DND-41 (cell line): ENCODE measurements at regions not wholly inside any gene's neighbourhood (a gene's known extent, or its start where the extent isn't known, plus 50 kb on each side); places are given as distances from the start of the nearest gene placed in this dataset.

Experiments used
- ATAC-seq: fragments of 200-7000 bp; cut with Tn5 transposase; 3 replicates; pipeline ENCODE4 v1.9.1; 2021; ENCODE audit warnings: low read depth; ENCODE audit not compliant: insufficient read depth
- DNase-seq: peaks from one replicate; pipeline ENCODE4 v3.0.0-alpha.2; 2020
- H2AFZ ChIP-seq: 2 replicates; pipeline ENCODE4 v1.6.0; 2012; ENCODE audit warnings: low read depth, low read length
- H3K27ac ChIP-seq: 2 replicates; pipeline ENCODE4 v1.5.1; 2012; ENCODE audit warnings: low read length, inconsistent platforms
- H3K27me3 ChIP-seq: fragments of 200-600 bp; sonication (generic); 2 replicates; pipeline ENCODE4 v1.6.0; 2012; ENCODE audit warnings: low read length, mild to moderate bottlenecking, inconsistent platforms; ENCODE audit not compliant: insufficient read depth, poor library complexity
- H3K36me3 ChIP-seq: 2 replicates; pipeline ENCODE4 v1.5.1; 2012; ENCODE audit warnings: low read length, inconsistent platforms; ENCODE audit not compliant: insufficient read depth
- H3K4me1 ChIP-seq: 2 replicates; pipeline ENCODE4 v1.5.1; 2012; ENCODE audit warnings: mild to moderate bottlenecking, low read length; ENCODE audit not compliant: insufficient read depth
- H3K4me2 ChIP-seq: 2 replicates; pipeline ENCODE4 v1.6.0; 2012; ENCODE audit warnings: mild to moderate bottlenecking, moderate library complexity, low read length, inconsistent platforms; ENCODE audit not compliant: insufficient read depth
- H3K4me3 ChIP-seq, 2 experiments: fragments of 200-600 bp in 1 of 2; shearing (Covaris generic) in 1 of 2; 2 replicates each; pipeline ENCODE4 v1.5.1; 2012 to 2016; ENCODE audit warnings: inconsistent platforms in 2 of 2, low read length in 2 of 2, mild to moderate bottlenecking in 2 of 2, low read depth in 1 of 2, moderate library complexity in 1 of 2
- H3K79me2 ChIP-seq: 2 replicates; pipeline ENCODE4 v1.6.0; 2012; ENCODE audit warnings: low read length, inconsistent platforms; ENCODE audit not compliant: insufficient read depth
- H3K9ac ChIP-seq: 2 replicates; pipeline ENCODE4 v1.6.0; 2012; ENCODE audit warnings: low read depth, mild to moderate bottlenecking, inconsistent platforms, low read length, moderate library complexity
- H3K9me3 ChIP-seq: 2 replicates; pipeline ENCODE4 v1.5.1; 2012; ENCODE audit warnings: low read length, moderate library complexity, mild to moderate bottlenecking, inconsistent platforms; ENCODE audit not compliant: insufficient read depth, severe bottlenecking
- H4K20me1 ChIP-seq: 2 replicates; pipeline ENCODE4 v1.6.0; 2012; ENCODE audit warnings: low read length; ENCODE audit not compliant: insufficient read depth
- CTCF ChIP-seq: IDR thresholded peaks from 2 replicates; pipeline ENCODE4 v1.5.1; 2012; ENCODE audit warnings: borderline replicate concordance, low read length, moderate library complexity, mild to moderate bottlenecking; ENCODE audit not compliant: poor library complexity, severe bottlenecking; ENCODE audit errors: extremely low read depth
- EZH2 ChIP-seq: IDR thresholded peaks from 3 replicates; pipeline ENCODE4 v1.6.1; 2012; ENCODE audit warnings: borderline replicate concordance, low read depth, mild to moderate bottlenecking, moderate library complexity, low read length, inconsistent platforms; ENCODE audit not compliant: severe bottlenecking

- no peak for TF ChIP-seq CTCF
- TF ChIP-seq EZH2, result no peak
- Histone ChIP-seq H3K4me3 (no peak overlapping the region), H3K9me3 (no peaks in the 10 kb centered on the region), H2AFZ (no peak overlapping the region), H3K27me3 (no peaks in the 10 kb centered on the region), H3K4me1 (no peaks in the 10 kb centered on the region), H3K4me2 (no peak overlapping the region), H3K36me3 (no peaks in the 10 kb centered on the region), H4K20me1 (no peaks in the 10 kb centered on the region), H3K9ac (no peak overlapping the region), H3K79me2 (no peaks in the 10 kb centered on the region), H3K27ac (no peak overlapping the region)
- DNase-seq (no peak), ATAC-seq (no peak)
Measured at GRCh38 chr7:115474137-115474536, 552.2 kb downstream of the MDFIC start.

GRCh38 chr7:115471891-115472290 lies 550.0 kb downstream of the MDFIC start:
- DNase-seq, result no peak
- Histone ChIP-seq H3K9ac (no peak overlapping the region), H3K36me3 (no peaks in the 10 kb centered on the region), H3K27me3 (no peaks in the 10 kb centered on the region), H3K4me3 (no peak overlapping the region), H3K79me2 (no peaks in the 10 kb centered on the region), H3K4me1 (no peaks in the 10 kb centered on the region), H3K9me3 (no peaks in the 10 kb centered on the region), H2AFZ (no peak overlapping the region), H3K27ac (no peak overlapping the region), H3K4me2 (no peak overlapping the region), H4K20me1 (no peaks in the 10 kb centered on the region)
- no peak for TF ChIP-seq EZH2
- TF ChIP-seq CTCF, result no peak
- ATAC-seq, result no peak

- Histone ChIP-seq H3K79me2 (no peaks in the 10 kb centered on the region), H3K4me2 (no peak overlapping the region), H3K9me3 (no peaks in the 10 kb centered on the region), H3K27ac (no peak overlapping the region), H3K4me3 (no peak overlapping the region), H2AFZ (no peak overlapping the region), H3K27me3 (no peaks in the 10 kb centered on the region), H3K36me3 (no peaks in the 10 kb centered on the region), H3K9ac (no peak overlapping the region), H3K4me1 (no peaks in the 10 kb centered on the region), H4K20me1 (no peaks in the 10 kb centered on the region)
- no peak for DNase-seq
- no peak for ATAC-seq
- TF ChIP-seq EZH2, result no peak
- no peak for TF ChIP-seq CTCF
Measured at GRCh38 chr7:115462301-115463015, 540.6 kb downstream of the MDFIC start.

- Histone ChIP-seq H3K79me2 (no peaks in the 10 kb centered on the region), H2AFZ (no peak overlapping the region), H3K9me3 (no peaks in the 10 kb centered on the region), H3K4me2 (no peak overlapping the region), H3K36me3 (no peaks in the 10 kb centered on the region), H3K27ac (no peak overlapping the region), H3K9ac (no peak overlapping the region), H3K4me1 (no peaks in the 10 kb centered on the region), H3K27me3 (no peaks in the 10 kb centered on the region), H4K20me1 (no peaks in the 10 kb centered on the region), H3K4me3 (no peak overlapping the region)
- ATAC-seq (no peak), DNase-seq (no peak)
- no peak for TF ChIP-seq EZH2
- peak; percentile 21 for TF ChIP-seq CTCF
Measured at GRCh38 chr7:115449689-115450088, 527.8 kb downstream of the MDFIC start.
